PC-3 (cell line): ENCODE measurements at regions not wholly inside any gene's neighbourhood (a gene's known extent, or its start where the extent isn't known, plus 50 kb on each side); places are given as distances from the start of the nearest gene placed in this dataset.

Experiments
- ATAC-seq: fragments of 200-7000 bp; cut with Tn5 transposase; 2 replicates; pipeline ENCODE4 v1.9.1; 2020; ENCODE audit warnings: mild to moderate bottlenecking, moderate library complexity
- BruUV-seq: library from RNA; stranded (reverse); fragments of 400-500 nt; replicated peaks from 2 replicates; lab custom pipeline; 2021; lab: Mats Ljungman, UMichigan
- CTCF ChIA-PET: fragments of 300-600 bp; sonication (Branson Sonifier 250); formaldehyde crosslinking; loops from one replicate; lab custom pipeline; 2022; ENCODE audit warnings: antibody characterized with exemption; lab: Charles Lee
- POLR2A ChIA-PET: fragments of 300-600 bp; sonication (Branson Sonifier 250); formaldehyde crosslinking; loops from one replicate; lab custom pipeline; 2022; ENCODE audit warnings: antibody characterized with exemption; ENCODE audit not compliant: unreplicated experiment; lab: Charles Lee
- DNase-seq: peaks from one replicate; pipeline ENCODE4 v3.0.0-alpha.2; 2015
- H2AFZ ChIP-seq: fragments of 300-600 bp; sonication (generic); 2 replicates; pipeline ENCODE4 v1.6.0; 2016; ENCODE audit warnings: antibody characterized with exemption, low read length
- H3F3A ChIP-seq: fragments of 300-600 bp; sonication (generic); one replicate; pipeline ENCODE4 v1.6.0; 2017; ENCODE audit warnings: antibody characterized with exemption, low read length, control low read depth, mild to moderate bottlenecking; ENCODE audit not compliant: unreplicated experiment
- H3K27ac ChIP-seq: fragments of 300-600 bp; sonication (generic); 2 replicates; pipeline ENCODE4 v1.5.1; 2016; ENCODE audit warnings: mild to moderate bottlenecking, low read length
- H3K27me3 ChIP-seq: fragments of 300-600 bp; sonication (generic); 2 replicates; pipeline ENCODE4 v1.6.1; 2016; ENCODE audit warnings: low read length, mixed read lengths
- H3K36me3 ChIP-seq: fragments of 300-600 bp; sonication (generic); 2 replicates; pipeline ENCODE4 v1.6.1; 2016; ENCODE audit warnings: low read depth, mixed run types, low read length, mixed read lengths
- H3K4me1 ChIP-seq: fragments of 300-600 bp; sonication (generic); 2 replicates; pipeline ENCODE4 v1.5.1; 2016; ENCODE audit warnings: low read length; ENCODE audit not compliant: insufficient read depth
- H3K4me2 ChIP-seq: fragments of 300-600 bp; sonication (generic); 2 replicates; pipeline ENCODE4 v1.6.0; 2016; ENCODE audit warnings: low read length
- H3K4me3 ChIP-seq: fragments of 300-600 bp; sonication (generic); 2 replicates; pipeline ENCODE4 v1.5.1; 2016; ENCODE audit warnings: mild to moderate bottlenecking, low read length, mixed read lengths
- H3K79me2 ChIP-seq: fragments of 300-600 bp; sonication (generic); 2 replicates; pipeline ENCODE4 v1.6.1; 2017; ENCODE audit warnings: low read length, mixed read lengths
- H3K9ac ChIP-seq: fragments of 300-600 bp; sonication (generic); 2 replicates; pipeline ENCODE4 v1.6.0; 2016; ENCODE audit warnings: mild to moderate bottlenecking, low read length
- H3K9me2 ChIP-seq: fragments of 300-600 bp; sonication (generic); replicated peaks from 2 replicates; pipeline ENCODE4 v1.6.1; 2016; ENCODE audit warnings: mixed run types, low read length, mixed read lengths
- H3K9me3 ChIP-seq: fragments of 300-600 bp; sonication (generic); 2 replicates; pipeline ENCODE4 v1.6.1; 2016; ENCODE audit warnings: low read length, mixed read lengths
- H4K20me1 ChIP-seq: fragments of 300-600 bp; sonication (generic); 2 replicates; pipeline ENCODE4 v1.6.1; 2016; ENCODE audit warnings: low read length, mixed read lengths
- CTCF ChIP-seq: fragments of 300-600 bp; sonication (generic); conservative IDR thresholded peaks from 2 replicates; pipeline ENCODE4 v1.5.1; 2017; ENCODE audit warnings: antibody characterized with exemption, low read depth, mild to moderate bottlenecking, low read length
- EZH2 ChIP-seq: fragments of 300-600 bp; sonication (generic); IDR thresholded peaks from one replicate; pipeline ENCODE4 v1.6.1; 2017; ENCODE audit warnings: antibody characterized with exemption, mild to moderate bottlenecking, low read length; ENCODE audit not compliant: unreplicated experiment
- EZH2phosphoT487 ChIP-seq: fragments of 300-600 bp; sonication (generic); IDR thresholded peaks from 2 replicates; pipeline ENCODE4 v1.6.1; 2018; ENCODE audit warnings: mild to moderate bottlenecking, antibody characterized with exemption, low read length, borderline replicate concordance
- intact Hi-C: fragments of 100-400 bp; cut with micrococcal nuclease; formaldehyde crosslinking; loops from 2 replicates; pipeline ENCODE4 v1.9.0; 2023

GRCh38 chr4:38400946-38401345, 263.1 kb upstream of the KLF3 start:
- peak; percentile 1 for DNase-seq
- Histone ChIP-seq H3K27me3 (no peaks in the 10 kb centered on the region), H3K4me3 (no peak overlapping the region), H3K27ac (no peak overlapping the region), H3K9ac (no peak overlapping the region), H3K4me1 (no peaks in the 10 kb centered on the region), H2AFZ (no peak overlapping the region), H3K9me2 (no peaks in the 10 kb centered on the region), H3K9me3 (no peaks in the 10 kb centered on the region), H3K4me2 (no peak overlapping the region), H3K79me2 (no peaks in the 10 kb centered on the region), H3F3A (no peaks in the 10 kb centered on the region), H3K36me3 (no peaks in the 10 kb centered on the region), H4K20me1 (no peaks in the 10 kb centered on the region)
- TF ChIP-seq EZH2phosphoT487 (no peak), EZH2 (no peak)
- ChIA-PET POLR2A (no interaction called here), CTCF (no interaction called here)
- BruUV-seq: no TSS peak
- no peak for ATAC-seq
- intact Hi-C loops: no loop called here

GRCh38 chr4:38406243-38406642, 257.8 kb upstream of the KLF3 start:
- Histone ChIP-seq H3K36me3 (no peaks in the 10 kb centered on the region), H3K9ac (no peak overlapping the region), H2AFZ (no peak overlapping the region), H3K4me1 (no peaks in the 10 kb centered on the region), H4K20me1 (no peaks in the 10 kb centered on the region), H3K27ac (no peak overlapping the region), H3K9me2 (no peaks in the 10 kb centered on the region), H3K4me3 (no peak overlapping the region), H3K9me3 (no peaks in the 10 kb centered on the region), H3F3A (no peaks in the 10 kb centered on the region), H3K27me3 (no peaks in the 10 kb centered on the region), H3K4me2 (no peak overlapping the region), H3K79me2 (no peaks in the 10 kb centered on the region)
- TF ChIP-seq CTCF (no peak), EZH2phosphoT487 (no peak), EZH2 (no peak)
- intact Hi-C loops: no loop called here
- ChIA-PET CTCF (interaction anchor here (0.5 kb wide), 1 partner anchor 86 kb away, joined by 5 read pairs; no protein-coding TSS in a partner anchor), POLR2A (no interaction called here)
- no TSS peak for BruUV-seq
- ATAC-seq (no peak), DNase-seq (no peak)

GRCh38 chr4:38409852-38410251, 254.1 kb upstream of the KLF3 start:
- H4K20me1 ChIP-seq: no peaks in the 10 kb centered on the region
- no peaks in the 10 kb centered on the region for H3K9me3 ChIP-seq
- no peak overlapping the region for H3K4me2 ChIP-seq
- H3K79me2 ChIP-seq: no peaks in the 10 kb centered on the region
- intact Hi-C loops: no loop called here
- no peak overlapping the region for H3K27ac ChIP-seq
- ATAC-seq (no peak), DNase-seq (no peak)
- ChIA-PET POLR2A (no interaction called here), CTCF (no interaction called here)
- H2AFZ ChIP-seq: no peak overlapping the region
- no peak for TF ChIP-seq EZH2phosphoT487
- no peak for TF ChIP-seq EZH2
- no peak for TF ChIP-seq CTCF
- no TSS peak for BruUV-seq
- H3K9ac ChIP-seq: no peak overlapping the region
- H3K4me1 ChIP-seq: no peaks in the 10 kb centered on the region
- H3K36me3 ChIP-seq: no peaks in the 10 kb centered on the region
- H3K9me2 ChIP-seq: no peaks in the 10 kb centered on the region
- no peak overlapping the region for H3K4me3 ChIP-seq
- no peaks in the 10 kb centered on the region for H3F3A ChIP-seq
- no peaks in the 10 kb centered on the region for H3K27me3 ChIP-seq
